Activated T-helper 1 cell treated with anti-CD3 and anti-CD28 coated beads, Interleukin-12 subunit alpha, Interleukin-12 subunit beta, Interleukin-2, Interleukin-4 antibody, amounts not matched to agents 30 ng/mL and 10 ng/mL and 1 ng/mL, durations not matched to agents 14 hours and 24 hours and 36 hours (primary cell): ENCODE measurements at regions not wholly inside any gene's neighbourhood (a gene's known extent, or its start where the extent isn't known, plus 50 kb on each side); places are given as distances from the start of the nearest gene placed in this dataset.

Experiments used
- DNase-seq: peaks from one replicate; pipeline ENCODE4 v3.0.0; 2021; ENCODE audit warnings: low spot score
- H3K27ac Mint-ChIP-seq: one replicate; pipeline ENCODE4 v1.8.0; 2021; ENCODE audit warnings: mild to moderate bottlenecking, mixed read lengths
- H3K27me3 Mint-ChIP-seq: one replicate; pipeline ENCODE4 v1.8.0; 2022; ENCODE audit warnings: mild to moderate bottlenecking, moderate library complexity, mixed read lengths; ENCODE audit not compliant: insufficient read depth
- H3K36me3 Mint-ChIP-seq: one replicate; pipeline ENCODE4 v1.8.0; 2021; ENCODE audit warnings: low read depth, mixed read lengths
- H3K4me1 Mint-ChIP-seq: one replicate; pipeline ENCODE4 v1.8.0; 2021; ENCODE audit warnings: low read depth, mixed read lengths
- H3K4me3 Mint-ChIP-seq: one replicate; pipeline ENCODE4 v1.8.0; 2021; ENCODE audit warnings: mild to moderate bottlenecking, moderate library complexity, mixed read lengths
- H3K9me3 Mint-ChIP-seq: one replicate; pipeline ENCODE4 v1.8.0; 2021; ENCODE audit warnings: mixed read lengths
- intact Hi-C: fragments of 100-400 bp; cut with micrococcal nuclease; formaldehyde crosslinking; loops from one replicate; pipeline ENCODE4 v1.15.1; 2024

DNA sequence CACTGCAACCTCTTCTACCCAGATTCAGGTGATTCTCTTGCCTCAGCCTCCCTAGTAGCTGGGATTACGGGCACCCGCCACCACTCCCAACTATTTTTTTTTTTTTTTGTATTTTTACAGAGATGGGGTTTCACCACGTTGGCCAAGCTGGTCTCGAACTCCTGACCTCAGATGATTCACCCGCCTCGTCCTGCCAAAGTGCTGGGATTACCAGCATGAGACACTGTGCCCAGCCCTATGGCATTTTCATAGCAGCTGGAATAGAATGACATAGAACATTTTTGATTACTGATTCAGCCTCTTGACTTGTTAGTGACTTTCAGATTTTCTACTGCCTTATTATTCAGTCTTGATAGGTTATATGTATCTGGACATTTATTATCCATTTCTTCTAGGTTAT lies 1046.2 kb downstream of the AMY1C start:
- Mint-ChIP-seq H3K36me3 (no peaks in the 10 kb centered on the region), H3K9me3 (no peaks in the 10 kb centered on the region), H3K27me3 (no peaks in the 10 kb centered on the region), H3K27ac (no peak overlapping the region), H3K4me1 (no peaks in the 10 kb centered on the region), H3K4me3 (no peak overlapping the region)
- intact Hi-C loops = no loop called here
- no peak for DNase-seq

DNA sequence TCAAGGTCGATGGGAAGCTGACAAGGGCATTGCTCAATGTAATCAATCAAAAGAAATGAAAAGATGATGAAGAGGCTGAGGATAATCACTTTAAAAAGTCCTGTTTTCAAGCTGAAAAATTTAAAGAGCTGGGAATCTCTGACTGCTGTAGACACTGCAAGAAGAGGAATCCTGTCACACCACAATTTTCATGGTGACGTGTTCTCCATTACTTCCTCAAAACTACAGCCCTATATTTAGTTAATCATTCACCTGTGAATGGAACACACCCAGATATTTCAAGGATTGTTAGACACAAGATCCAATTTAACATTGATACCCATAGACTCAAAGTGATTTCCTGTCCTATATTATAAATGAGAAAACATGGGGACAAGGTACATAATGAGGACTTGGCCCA lies 1048.3 kb downstream of the AMY1C start:
- H3K36me3 Mint-ChIP-seq = no peaks in the 10 kb centered on the region
- no peaks in the 10 kb centered on the region for H3K9me3 Mint-ChIP-seq
- intact Hi-C loops = no loop called here
- H3K27me3 Mint-ChIP-seq = no peaks in the 10 kb centered on the region
- H3K27ac Mint-ChIP-seq = no peak overlapping the region
- no peak overlapping the region for H3K4me3 Mint-ChIP-seq
- DNase-seq = no peak
- H3K4me1 Mint-ChIP-seq = no peaks in the 10 kb centered on the region

DNA sequence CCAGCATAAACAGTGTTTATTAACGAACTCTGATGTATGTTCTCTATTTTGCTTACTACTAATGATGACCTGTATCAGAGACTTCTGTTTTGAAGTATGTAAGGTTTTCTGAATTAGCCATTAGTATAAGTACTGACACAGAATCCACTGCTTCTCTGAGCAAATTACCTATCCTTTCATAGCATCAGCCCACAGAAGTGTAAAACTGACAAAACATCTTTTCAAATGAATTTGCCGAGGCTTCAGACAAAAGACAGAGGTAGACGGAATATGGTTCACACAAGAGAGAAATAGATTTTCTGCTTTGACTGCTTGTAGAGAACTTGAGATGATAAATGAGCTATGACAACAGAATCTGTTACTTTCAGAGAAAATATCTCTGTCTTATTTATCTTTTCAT lies 1051.6 kb downstream of the AMY1C start:
- no peak for DNase-seq
- intact Hi-C loops = no loop called here
- H3K4me3 Mint-ChIP-seq = no peak overlapping the region
- no peaks in the 10 kb centered on the region for H3K36me3 Mint-ChIP-seq
- H3K4me1 Mint-ChIP-seq = no peaks in the 10 kb centered on the region
- H3K27ac Mint-ChIP-seq = no peak overlapping the region
- H3K27me3 Mint-ChIP-seq = no peaks in the 10 kb centered on the region
- no peaks in the 10 kb centered on the region for H3K9me3 Mint-ChIP-seq

GRCh38 chr1:104804147-104804546 lies 1054.4 kb downstream of the AMY1C start:
- Mint-ChIP-seq H3K9me3 (no peaks in the 10 kb centered on the region), H3K4me3 (no peak overlapping the region), H3K27me3 (no peaks in the 10 kb centered on the region), H3K27ac (no peak overlapping the region), H3K36me3 (no peaks in the 10 kb centered on the region), H3K4me1 (no peaks in the 10 kb centered on the region)
- intact Hi-C loops = no loop called here
- DNase-seq = no peak

GRCh38 chr1:104807590-104807989 lies 1057.9 kb downstream of the AMY1C start:
- H3K4me3 Mint-ChIP-seq = no peak overlapping the region
- DNase-seq = no peak
- intact Hi-C loops = no loop called here

GRCh38 chr1:104825401-104825800 lies 1075.7 kb downstream of the AMY1C start:
- no peaks in the 10 kb centered on the region for H3K27me3 Mint-ChIP-seq
- no peak overlapping the region for H3K27ac Mint-ChIP-seq
- no peak overlapping the region for H3K4me3 Mint-ChIP-seq
- no peaks in the 10 kb centered on the region for H3K4me1 Mint-ChIP-seq
- no peak for DNase-seq
- H3K9me3 Mint-ChIP-seq = peaks cover 8% of the 10 kb centered on the region
- intact Hi-C loops = no loop called here
- no peaks in the 10 kb centered on the region for H3K36me3 Mint-ChIP-seq

More at GRCh38 chr1:104807590-104807989, 1057.9 kb downstream of the AMY1C start:
- no peaks in the 10 kb centered on the region for H3K4me1 Mint-ChIP-seq
- no peaks in the 10 kb centered on the region for H3K36me3 Mint-ChIP-seq
- H3K9me3 Mint-ChIP-seq = no peaks in the 10 kb centered on the region
- no peak overlapping the region for H3K27ac Mint-ChIP-seq
- no peaks in the 10 kb centered on the region for H3K27me3 Mint-ChIP-seq

GRCh38 chr1:104830534-104830933 lies 1080.8 kb downstream of the AMY1C start:
- H3K27ac Mint-ChIP-seq = no peak overlapping the region
- no peaks in the 10 kb centered on the region for H3K27me3 Mint-ChIP-seq
- no peak for DNase-seq
- H3K9me3 Mint-ChIP-seq = peaks cover 30% of the 10 kb centered on the region
- H3K4me1 Mint-ChIP-seq = no peaks in the 10 kb centered on the region
- intact Hi-C loops = no loop called here
- no peak overlapping the region for H3K4me3 Mint-ChIP-seq
- no peaks in the 10 kb centered on the region for H3K36me3 Mint-ChIP-seq

- H3K4me3 Mint-ChIP-seq = no peak overlapping the region
- no peak overlapping the region for H3K27ac Mint-ChIP-seq
- no peaks in the 10 kb centered on the region for H3K27me3 Mint-ChIP-seq
- no peaks in the 10 kb centered on the region for H3K36me3 Mint-ChIP-seq
- H3K4me1 Mint-ChIP-seq = no peaks in the 10 kb centered on the region
- no peak for DNase-seq
- intact Hi-C loops = no loop called here
- H3K9me3 Mint-ChIP-seq = peaks cover under 1% of the 10 kb centered on the region
These were observed 1102.5 kb downstream of the AMY1C start for GRCh38 chr1:104852151-104852550.

GRCh38 chr1:104853276-104853675 lies 1103.6 kb downstream of the AMY1C start:
- Mint-ChIP-seq H3K4me1 (no peaks in the 10 kb centered on the region), H3K36me3 (no peaks in the 10 kb centered on the region), H3K27me3 (no peaks in the 10 kb centered on the region), H3K4me3 (no peak overlapping the region), H3K9me3 (peaks cover 11% of the 10 kb centered on the region), H3K27ac (no peak overlapping the region)
- DNase-seq = no peak
- intact Hi-C loops = no loop called here

DNA sequence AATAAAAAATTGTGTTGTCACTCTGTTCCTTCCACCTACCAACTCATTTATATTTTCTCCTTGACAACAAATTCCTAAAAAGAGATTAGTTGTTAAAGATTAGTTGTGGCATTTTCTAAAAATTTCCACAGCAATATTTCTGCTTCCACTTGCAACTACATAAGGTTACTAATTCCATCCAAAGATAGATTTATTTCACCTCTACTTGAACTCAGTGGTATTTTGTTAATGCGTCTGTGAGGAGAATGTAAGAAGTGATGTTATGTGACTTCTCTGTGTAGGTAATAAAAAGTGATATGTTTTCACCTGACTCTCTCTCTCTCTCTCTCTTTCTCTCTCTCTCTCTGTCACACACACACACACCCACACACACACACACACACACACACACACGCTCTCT lies 1104.8 kb downstream of the AMY1C start:
- Mint-ChIP-seq H3K4me1 (no peaks in the 10 kb centered on the region), H3K27ac (no peak overlapping the region), H3K9me3 (peaks cover 19% of the 10 kb centered on the region), H3K4me3 (no peak overlapping the region), H3K36me3 (no peaks in the 10 kb centered on the region), H3K27me3 (no peaks in the 10 kb centered on the region)
- intact Hi-C loops = no loop called here
- DNase-seq = no peak

DNA sequence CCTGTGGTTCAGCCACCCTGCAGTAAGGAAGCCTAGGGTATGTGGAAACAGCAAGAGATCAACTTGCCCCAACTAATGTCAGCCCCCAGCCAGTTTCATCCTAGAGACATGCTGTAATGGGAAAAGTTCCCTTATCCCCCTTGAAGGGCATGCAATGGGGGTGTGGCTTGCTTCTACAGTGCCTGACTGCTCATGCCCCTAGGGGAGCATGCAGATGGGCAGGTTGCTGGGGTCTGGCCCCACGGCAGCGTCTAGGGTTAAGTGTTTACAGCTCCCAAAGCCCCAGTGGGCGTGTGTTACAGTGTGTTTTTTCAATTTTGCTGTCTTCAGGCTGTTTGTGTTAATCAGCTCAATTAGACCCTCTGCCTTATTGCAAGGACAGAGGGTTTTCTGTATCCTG lies 1105.9 kb downstream of the AMY1C start:
- H3K27ac Mint-ChIP-seq = no peak overlapping the region
- H3K4me3 Mint-ChIP-seq = no peak overlapping the region
- H3K27me3 Mint-ChIP-seq = no peaks in the 10 kb centered on the region
- H3K4me1 Mint-ChIP-seq = no peaks in the 10 kb centered on the region
- H3K9me3 Mint-ChIP-seq = peaks cover 23% of the 10 kb centered on the region
- intact Hi-C loops = no loop called here
- DNase-seq = no peak
- no peaks in the 10 kb centered on the region for H3K36me3 Mint-ChIP-seq

- Mint-ChIP-seq H3K9me3 (peaks cover 25% of the 10 kb centered on the region), H3K27ac (no peak overlapping the region), H3K4me3 (no peak overlapping the region), H3K27me3 (no peaks in the 10 kb centered on the region), H3K36me3 (no peaks in the 10 kb centered on the region), H3K4me1 (no peaks in the 10 kb centered on the region)
- intact Hi-C loops = no loop called here
- DNase-seq = no peak
These were observed 1106.4 kb downstream of the AMY1C start for GRCh38 chr1:104856091-104856490.

GRCh38 chr1:104856518-104856917 lies 1106.8 kb downstream of the AMY1C start:
- Mint-ChIP-seq H3K36me3 (no peaks in the 10 kb centered on the region), H3K9me3 (peaks cover 25% of the 10 kb centered on the region), H3K4me1 (no peaks in the 10 kb centered on the region), H3K27me3 (no peaks in the 10 kb centered on the region), H3K4me3 (no peak overlapping the region), H3K27ac (no peak overlapping the region)
- no peak for DNase-seq
- intact Hi-C loops = no loop called here

DNA sequence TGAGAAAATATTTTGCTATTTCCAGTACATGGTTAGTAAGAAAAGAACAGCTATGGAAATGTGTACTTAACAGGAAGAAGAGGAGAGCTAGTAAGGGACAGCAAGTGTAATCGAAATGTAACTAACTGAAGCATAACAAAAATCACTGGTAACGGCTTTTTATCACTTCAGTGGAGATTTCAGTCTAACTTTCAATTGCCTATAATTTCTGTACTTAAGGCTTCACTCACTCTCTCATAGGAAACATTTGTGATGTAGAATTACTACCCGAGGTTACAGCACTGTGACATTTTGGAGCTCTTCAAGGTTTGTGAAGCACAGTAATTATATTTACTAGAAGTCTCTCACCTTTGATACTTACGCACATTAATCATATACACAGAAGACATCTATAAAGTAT lies 1119.1 kb downstream of the AMY1C start:
- intact Hi-C loops = no loop called here
- no peaks in the 10 kb centered on the region for H3K4me1 Mint-ChIP-seq
- no peaks in the 10 kb centered on the region for H3K27me3 Mint-ChIP-seq
- H3K4me3 Mint-ChIP-seq = no peak overlapping the region
- H3K36me3 Mint-ChIP-seq = no peaks in the 10 kb centered on the region
- peaks cover 3% of the 10 kb centered on the region for H3K9me3 Mint-ChIP-seq
- no peak overlapping the region for H3K27ac Mint-ChIP-seq
- DNase-seq = no peak
